ENCODE measurements at regions not wholly inside any gene's neighbourhood (a gene's known extent, or its start where the extent isn't known, plus 50 kb on each side); places are given as distances from the start of the nearest gene placed in this dataset.

GRCh38 chr22:34992672-34993071 lies 73.3 kb upstream of the ISX start:
- DNase-seq (ENCODE audit: low spot score in 2 of 2) (no peak), ATAC-seq (no peak)
- H3K9me3 Mint-ChIP-seq = peaks cover 4 to 6% of the 10 kb centered on the region in 2 donors
- H3K36me3 Mint-ChIP-seq = peaks cover 0 to 4% of the 10 kb centered on the region in 2 donors
- no peak overlapping the region for H3K27ac Mint-ChIP-seq

- no peak for DNase-seq (ENCODE audit: low spot score in 2 of 2)
- no peak for ATAC-seq
Observed at GRCh38 chr22:34993548-34993947, 72.4 kb upstream of the ISX start.

GRCh38 chr22:34997633-34998299 lies 68.2 kb upstream of the ISX start:
- ATAC-seq (no peak), DNase-seq (ENCODE audit: low spot score in 2 of 2) (no peak)
- Mint-ChIP-seq H3K27ac (no peak overlapping the region), H3K9me3 (peaks cover 0 to 3% of the 10 kb centered on the region in 2 donors), H3K36me3 (no peaks in the 10 kb centered on the region)

More at GRCh38 chr22:34993548-34993947, 72.4 kb upstream of the ISX start:
- Mint-ChIP-seq H3K27ac (no peak overlapping the region), H3K9me3 (peaks cover under 1 to 3% of the 10 kb centered on the region in 2 donors), H3K36me3 (no peaks in the 10 kb centered on the region)

DNA sequence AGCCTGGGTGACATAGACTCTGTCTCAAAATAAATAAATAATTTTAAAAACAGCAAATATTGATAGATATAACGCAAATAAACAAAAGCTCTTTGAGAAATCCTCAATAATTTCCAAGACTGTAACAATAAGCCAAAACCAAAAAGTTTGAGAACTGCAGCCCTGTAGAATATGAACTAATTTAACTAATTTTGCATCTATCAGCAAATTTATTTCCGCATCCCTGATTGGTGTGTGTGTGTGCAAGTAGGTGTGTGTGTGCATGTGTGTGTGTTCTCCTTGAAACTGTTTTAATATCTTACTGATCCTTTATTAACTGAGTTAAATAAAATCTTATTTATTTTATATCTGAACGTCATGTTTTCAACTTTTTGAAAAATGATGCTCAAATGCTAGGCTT lies 67.0 kb upstream of the ISX start:
- no peak for ATAC-seq
- H3K9me3 Mint-ChIP-seq = peaks cover 0 to under 1% of the 10 kb centered on the region in 2 donors
- H3K36me3 Mint-ChIP-seq = no peaks in the 10 kb centered on the region
- no peak for DNase-seq (ENCODE audit: low spot score in 2 of 2)
- H3K27ac Mint-ChIP-seq = no peak overlapping the region

GRCh38 chr22:35008213-35008612 lies 57.7 kb upstream of the ISX start:
- no peak for DNase-seq (ENCODE audit: low spot score in 2 of 2)
- no peak overlapping the region for H3K27ac Mint-ChIP-seq

DNA sequence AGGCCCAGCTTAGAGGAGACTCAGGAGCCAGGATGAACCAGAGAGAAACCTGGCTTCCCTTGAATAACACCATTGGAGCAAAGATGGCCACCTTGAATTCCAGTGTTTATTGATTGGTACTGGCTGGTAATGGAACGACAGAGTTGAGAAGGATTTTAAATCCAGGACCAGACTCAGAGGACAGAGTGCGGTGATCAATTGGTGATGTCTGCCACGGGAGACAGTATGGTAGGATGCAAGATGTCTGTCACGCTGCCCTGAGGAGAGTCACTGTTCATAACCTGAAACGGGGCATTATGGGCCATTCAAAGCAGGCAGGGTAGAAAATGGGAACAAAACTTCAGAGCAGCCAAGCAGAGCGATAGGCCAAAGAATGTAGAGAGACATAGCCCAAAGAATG lies 55.4 kb upstream of the ISX start:
- no peak for ATAC-seq

More at GRCh38 chr22:35008213-35008612, 57.7 kb upstream of the ISX start:
- no peaks in the 10 kb centered on the region for H3K9me3 Mint-ChIP-seq
- no peaks in the 10 kb centered on the region for H3K36me3 Mint-ChIP-seq
- ATAC-seq = no peak

DNA sequence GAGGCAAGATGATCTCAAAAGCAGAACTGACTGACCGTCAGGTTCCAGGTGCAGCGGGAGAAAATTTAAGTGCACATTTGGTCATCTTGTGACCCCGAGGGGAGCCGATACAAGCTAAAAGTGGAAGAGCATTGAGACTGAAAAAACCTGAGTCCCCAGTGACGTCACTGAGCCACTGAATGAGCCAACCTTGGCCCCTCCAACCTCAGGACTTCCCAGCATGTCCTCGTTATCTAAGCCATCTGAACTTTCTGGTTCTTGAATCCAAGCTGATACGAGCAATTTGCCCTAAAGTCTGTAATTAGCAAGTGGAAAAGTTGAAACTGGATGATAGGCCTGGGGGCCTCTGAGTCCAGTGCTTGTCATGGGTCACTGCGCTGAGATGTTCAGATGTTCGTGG lies 51.1 kb upstream of the ISX start:
- no peaks in the 10 kb centered on the region for H3K36me3 Mint-ChIP-seq

More for the DNA sequence above, 55.4 kb upstream of the ISX start:
- H3K27ac Mint-ChIP-seq = no peak overlapping the region
- H3K9me3 Mint-ChIP-seq = no peaks in the 10 kb centered on the region
- no peak for DNase-seq (ENCODE audit: low spot score in 2 of 2)
- no peaks in the 10 kb centered on the region for H3K36me3 Mint-ChIP-seq

More for the DNA sequence above, 51.1 kb upstream of the ISX start:
- DNase-seq (ENCODE audit: low spot score in 2 of 2) (no peak), ATAC-seq (no peak)
- Mint-ChIP-seq H3K9me3 (no peaks in the 10 kb centered on the region), H3K27ac (no peak overlapping the region)
